PFSK-1 (cell line): ENCODE measurements at regions not wholly inside any gene's neighbourhood (a gene's known extent, or its start where the extent isn't known, plus 50 kb on each side); places are given as distances from the start of the nearest gene placed in this dataset.

Experiments
- POLR2AphosphoS5 ChIP-seq: IDR thresholded peaks from 2 replicates; pipeline ENCODE4 v1.6.1; 2012; ENCODE audit warnings: low read depth, mild to moderate bottlenecking, control low read depth, low read length, moderate library complexity
- SIN3A ChIP-seq: IDR thresholded peaks from 2 replicates; pipeline ENCODE4 v1.6.1; 2012; ENCODE audit warnings: mild to moderate bottlenecking, low read length, moderate library complexity, borderline replicate concordance; ENCODE audit not compliant: insufficient read depth
- TAF1 ChIP-seq: IDR thresholded peaks from 2 replicates; pipeline ENCODE4 v1.6.1; 2012; ENCODE audit warnings: low read length, control low read depth, borderline replicate concordance; ENCODE audit not compliant: insufficient read depth

DNA sequence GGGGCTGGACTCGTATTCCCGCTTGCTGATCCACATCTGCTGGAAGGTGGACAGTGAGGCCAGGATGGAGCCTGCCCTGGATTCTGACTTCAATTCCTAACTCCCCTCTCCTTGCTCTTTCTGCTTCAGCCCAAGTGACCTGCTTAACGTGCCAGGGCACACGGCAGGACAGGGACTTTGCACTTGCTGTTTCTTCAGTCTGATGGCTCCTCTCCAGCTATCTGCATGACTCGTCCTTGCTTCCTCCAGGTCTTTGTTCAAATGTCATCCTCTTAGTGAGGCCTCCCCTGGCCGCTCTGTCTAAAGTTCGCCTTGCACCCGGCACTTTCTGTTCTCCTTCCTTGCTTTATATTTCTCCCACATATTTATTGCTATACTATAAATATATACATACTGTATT is 357.6 kb downstream of the MTX2 start:
- TF ChIP-seq POLR2AphosphoS5 (no peak), TAF1 (no peak), SIN3A (no peak)
